AG08396 (cell line): ENCODE measurements at regions not wholly inside any gene's neighbourhood (a gene's known extent, or its start where the extent isn't known, plus 50 kb on each side); places are given as distances from the start of the nearest gene placed in this dataset.
"Not testable (repeated sequence)": the region's sequence is repeated elsewhere in the genome, so short reads cannot be mapped to it uniquely, and the experiment has no call there.

Source experiments
- DNase-seq: peaks from one replicate; pipeline ENCODE4 v3.0.0; 2012; ENCODE audit warnings: low spot score, mixed read lengths

GRCh38 chr3:110393941-110394340 is 677.7 kb upstream of the NECTIN3 start:
- no peak for DNase-seq

GRCh38 chr3:110397115-110397514 is 674.5 kb upstream of the NECTIN3 start:
- DNase-seq: no peak

GRCh38 chr3:110400315-110400714 is 671.3 kb upstream of the NECTIN3 start:
- no peak for DNase-seq

- no peak for DNase-seq
These were observed 665.6 kb upstream of the NECTIN3 start for GRCh38 chr3:110405830-110406585.

- no peak for DNase-seq
These were observed 658.4 kb upstream of the NECTIN3 start for GRCh38 chr3:110413266-110413665.

- DNase-seq: peak; percentile 25
These were observed 657.5 kb upstream of the NECTIN3 start for GRCh38 chr3:110413807-110414748.

- DNase-seq: peak; percentile 23
These were observed 656.8 kb upstream of the NECTIN3 start for GRCh38 chr3:110414855-110415254.

- no peak for DNase-seq
These were observed 652.5 kb upstream of the NECTIN3 start for GRCh38 chr3:110419096-110419495.

GRCh38 chr3:110419601-110420000 is 652.0 kb upstream of the NECTIN3 start:
- DNase-seq: no peak

GRCh38 chr3:110420158-110420641 is 651.4 kb upstream of the NECTIN3 start:
- DNase-seq: peak; percentile 37

- DNase-seq: no peak
These were observed 648.3 kb upstream of the NECTIN3 start for GRCh38 chr3:110423276-110423675.

GRCh38 chr3:110430146-110430545 is 641.5 kb upstream of the NECTIN3 start:
- peak; percentile 13 for DNase-seq

- DNase-seq: no peak
These were observed 635.4 kb upstream of the NECTIN3 start for GRCh38 chr3:110436209-110436608.

- not testable (repeated sequence) for DNase-seq
These were observed 631.5 kb upstream of the NECTIN3 start for GRCh38 chr3:110440066-110440653.

GRCh38 chr3:110454066-110454465 is 617.5 kb upstream of the NECTIN3 start:
- DNase-seq: no peak

GRCh38 chr3:110456001-110456400 is 615.6 kb upstream of the NECTIN3 start:
- DNase-seq: no peak

- no peak for DNase-seq
These were observed 615.0 kb upstream of the NECTIN3 start for GRCh38 chr3:110456438-110457138.

- DNase-seq: no peak
These were observed 614.1 kb upstream of the NECTIN3 start for GRCh38 chr3:110457508-110457907.

- no peak for DNase-seq
These were observed 612.6 kb upstream of the NECTIN3 start for GRCh38 chr3:110459021-110459420.

- no peak for DNase-seq
These were observed 601.3 kb upstream of the NECTIN3 start for GRCh38 chr3:110470310-110470709.

GRCh38 chr3:110473405-110473804 is 598.2 kb upstream of the NECTIN3 start:
- no peak for DNase-seq

GRCh38 chr3:110474397-110474796 is 597.2 kb upstream of the NECTIN3 start:
- DNase-seq: no peak
